ENCODE measurements at regions not wholly inside any gene's neighbourhood (a gene's known extent, or its start where the extent isn't known, plus 50 kb on each side); places are given as distances from the start of the nearest gene placed in this dataset.

DNA sequence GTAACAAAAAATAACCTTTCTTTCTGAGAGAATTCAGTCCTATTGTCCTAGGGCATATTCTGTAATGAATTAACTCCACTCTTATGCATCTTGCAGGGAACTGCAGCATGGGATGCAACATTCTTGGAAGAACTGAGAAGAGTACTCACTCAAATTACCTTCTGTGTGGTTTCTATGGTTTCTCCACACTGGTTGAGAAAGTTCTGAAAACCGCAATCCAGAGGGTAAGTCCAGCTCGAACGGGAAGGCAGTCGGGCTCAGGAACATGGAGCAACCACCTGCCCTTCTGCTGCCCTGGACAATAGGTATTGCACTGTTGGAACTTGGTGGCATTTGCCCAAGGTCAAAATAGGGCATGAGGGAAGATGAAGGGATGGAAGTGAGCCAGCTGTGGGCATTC, 59.6 kb upstream of the CDK13 start:
- Histone ChIP-seq H3K36me3 (ENCODE audit: insufficient read depth, low read length) (no peaks in the 10 kb centered on the region), H3K4me1 (ENCODE audit: control insufficient read depth, insufficient read depth, low read length, unreplicated experiment) (no peaks in the 10 kb centered on the region), H2AFZ (ENCODE audit: low read length, unreplicated experiment) (no peak overlapping the region), H3K27ac (ENCODE audit: low read depth, low read length) (no peak overlapping the region), H3K4me3 (ENCODE audit: low read depth, low read length) (no peak overlapping the region), H3K79me2 (ENCODE audit: control insufficient read depth, insufficient read depth, low read length, unreplicated experiment) (no peaks in the 10 kb centered on the region), H3K27me3 (ENCODE audit: insufficient read depth, low read length) (peaks cover 31% of the 10 kb centered on the region)

GRCh38 chr7:39891894-39892293, 58.2 kb upstream of the CDK13 start:
- Histone ChIP-seq H3K4me1 (ENCODE audit: control insufficient read depth, insufficient read depth, low read length, unreplicated experiment) (no peaks in the 10 kb centered on the region), H3K4me3 (ENCODE audit: low read depth, low read length) (no peak overlapping the region), H3K27ac (ENCODE audit: low read depth, low read length) (no peak overlapping the region)

GRCh38 chr7:39892361-39892760, 57.7 kb upstream of the CDK13 start:
- Histone ChIP-seq H3K4me1 (ENCODE audit: control insufficient read depth, insufficient read depth, low read length, unreplicated experiment) (no peaks in the 10 kb centered on the region), H3K27ac (ENCODE audit: low read depth, low read length) (no peak overlapping the region), H3K79me2 (ENCODE audit: control insufficient read depth, insufficient read depth, low read length, unreplicated experiment) (no peaks in the 10 kb centered on the region), H3K4me3 (ENCODE audit: low read depth, low read length) (no peak overlapping the region), H2AFZ (ENCODE audit: low read length, unreplicated experiment) (no peak overlapping the region), H3K27me3 (ENCODE audit: insufficient read depth, low read length) (peaks cover 31% of the 10 kb centered on the region), H3K36me3 (ENCODE audit: insufficient read depth, low read length) (no peaks in the 10 kb centered on the region)

More at GRCh38 chr7:39891894-39892293, 58.2 kb upstream of the CDK13 start:
- H3K79me2 ChIP-seq (ENCODE audit: control insufficient read depth, insufficient read depth, low read length, unreplicated experiment) = no peaks in the 10 kb centered on the region
- H2AFZ ChIP-seq (ENCODE audit: low read length, unreplicated experiment) = no peak overlapping the region
- peaks cover 31% of the 10 kb centered on the region for H3K27me3 ChIP-seq (ENCODE audit: insufficient read depth, low read length)
- H3K36me3 ChIP-seq (ENCODE audit: insufficient read depth, low read length) = no peaks in the 10 kb centered on the region

- H2AFZ ChIP-seq (ENCODE audit: low read length, unreplicated experiment) = no peak overlapping the region
These were observed 55.2 kb upstream of the CDK13 start for GRCh38 chr7:39894904-39895303.

DNA sequence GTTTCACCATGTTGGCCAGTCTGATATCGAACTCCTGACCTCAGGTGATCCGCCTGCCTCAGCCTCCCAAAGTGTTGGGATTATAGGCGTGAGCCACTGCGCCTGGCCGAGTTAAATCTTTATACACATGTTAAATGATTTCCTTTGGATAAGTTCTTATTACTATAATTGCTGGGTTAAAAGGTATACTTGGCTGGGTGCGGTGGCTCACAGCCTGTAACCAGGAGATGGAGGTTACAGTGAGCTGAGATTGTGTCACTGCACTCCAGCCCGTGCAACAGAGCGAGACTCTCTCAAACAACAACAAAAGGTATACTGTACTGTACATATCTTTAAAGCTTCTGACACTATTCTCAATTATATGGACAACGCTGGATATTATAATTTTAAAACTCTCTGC, 53.2 kb upstream of the CDK13 start:
- no peaks in the 10 kb centered on the region for H3K79me2 ChIP-seq (ENCODE audit: control insufficient read depth, insufficient read depth, low read length, unreplicated experiment)
- H3K27ac ChIP-seq (ENCODE audit: low read depth, low read length) = no peak overlapping the region
- H3K4me1 ChIP-seq (ENCODE audit: control insufficient read depth, insufficient read depth, low read length, unreplicated experiment) = no peaks in the 10 kb centered on the region
- H3K36me3 ChIP-seq (ENCODE audit: insufficient read depth, low read length) = no peaks in the 10 kb centered on the region
- H3K27me3 ChIP-seq (ENCODE audit: insufficient read depth, low read length) = peaks cover 42% of the 10 kb centered on the region
- no peak overlapping the region for H2AFZ ChIP-seq (ENCODE audit: low read length, unreplicated experiment)
- H3K4me3 ChIP-seq (ENCODE audit: low read depth, low read length) = no peak overlapping the region

More at GRCh38 chr7:39894904-39895303, 55.2 kb upstream of the CDK13 start:
- Histone ChIP-seq H3K4me1 (ENCODE audit: control insufficient read depth, insufficient read depth, low read length, unreplicated experiment) (no peaks in the 10 kb centered on the region), H3K4me3 (ENCODE audit: low read depth, low read length) (no peak overlapping the region), H3K36me3 (ENCODE audit: insufficient read depth, low read length) (no peaks in the 10 kb centered on the region), H3K79me2 (ENCODE audit: control insufficient read depth, insufficient read depth, low read length, unreplicated experiment) (no peaks in the 10 kb centered on the region), H3K27ac (ENCODE audit: low read depth, low read length) (no peak overlapping the region), H3K27me3 (ENCODE audit: insufficient read depth, low read length) (peaks cover 44% of the 10 kb centered on the region)

DNA sequence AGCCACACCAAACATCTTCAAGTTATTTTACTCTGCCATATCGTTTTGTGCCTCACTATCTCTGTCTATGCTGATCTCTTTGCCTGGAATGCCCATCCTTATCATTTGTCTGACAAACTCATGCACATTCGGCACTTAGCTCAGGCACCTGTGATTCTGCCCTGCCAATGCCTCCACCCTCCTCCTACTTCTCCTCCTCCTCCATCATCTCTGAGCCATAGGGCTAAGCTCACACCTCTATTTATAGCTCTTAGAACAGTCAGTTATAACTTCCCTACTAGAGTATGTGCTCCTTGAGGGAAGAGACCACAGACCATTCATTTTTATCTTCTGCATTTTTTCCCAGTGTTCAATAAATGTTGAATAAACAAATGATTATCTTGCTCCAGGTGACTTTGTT, 51.2 kb upstream of the CDK13 start:
- no peaks in the 10 kb centered on the region for H3K4me1 ChIP-seq (ENCODE audit: control insufficient read depth, insufficient read depth, low read length, unreplicated experiment)
- no peaks in the 10 kb centered on the region for H3K36me3 ChIP-seq (ENCODE audit: insufficient read depth, low read length)
- H3K27ac ChIP-seq (ENCODE audit: low read depth, low read length) = no peak overlapping the region
- no peak overlapping the region for H3K4me3 ChIP-seq (ENCODE audit: low read depth, low read length)
- H3K79me2 ChIP-seq (ENCODE audit: control insufficient read depth, insufficient read depth, low read length, unreplicated experiment) = no peaks in the 10 kb centered on the region
- peaks cover 29% of the 10 kb centered on the region for H3K27me3 ChIP-seq (ENCODE audit: insufficient read depth, low read length)
- no peak overlapping the region for H2AFZ ChIP-seq (ENCODE audit: low read length, unreplicated experiment)

Measured in ACC112 (cell line).